HEK293 (cell line): ENCODE measurements at regions not wholly inside any gene's neighbourhood (a gene's known extent, or its start where the extent isn't known, plus 50 kb on each side); places are given as distances from the start of the nearest gene placed in this dataset.

Experiments
- CTCF ChIA-PET: fragments of 350-600 bp; formaldehyde crosslinking; extraction: SDS; loops from one replicate; lab custom pipeline; 2021; ENCODE audit warnings: antibody characterized with exemption; lab: Yijun Ruan, JAX
- POLR2A ChIA-PET: fragments of 300-600 bp; formaldehyde crosslinking; extraction: SDS; loops from one replicate; lab custom pipeline; 2020; ENCODE audit warnings: antibody characterized with exemption, inconsistent platforms; lab: Yijun Ruan, JAX
- H3K27ac ChIP-seq: fragments of 200-500 bp; sonication (Bioruptor generic); 2 replicates; pipeline ENCODE4 v1.5.1; 2014; ENCODE audit warnings: low read depth, low read length, control low read depth, inconsistent platforms; ENCODE audit errors: extremely low read depth
- H3K36me3 ChIP-seq, 2 experiments: fragments of 200-500 bp in 1 of 2; sonication (Bioruptor generic) in 1 of 2; 1 replicate in 1 of 2; 2 replicates in 1 of 2; pipeline ENCODE4 v1.5.1; 2014 to 2017; ENCODE audit warnings: inconsistent platforms in 2 of 2, low read length in 2 of 2; ENCODE audit not compliant: control insufficient read depth in 2 of 2, insufficient read depth in 1 of 2
- H3K4me1 ChIP-seq: fragments of 200-500 bp; sonication (Bioruptor generic); 2 replicates; pipeline ENCODE4 v1.5.1; 2014; ENCODE audit warnings: mild to moderate bottlenecking, low read length, inconsistent platforms; ENCODE audit not compliant: control insufficient read depth, insufficient read depth
- H3K4me3 ChIP-seq: 2 replicates; pipeline ENCODE4 v1.5.1; 2011; ENCODE audit warnings: low read depth, mild to moderate bottlenecking, control low read depth, low read length, moderate library complexity
- H3K9me3 ChIP-seq: fragments of 200-500 bp; sonication (Bioruptor generic); 2 replicates; pipeline ENCODE4 v1.5.1; 2014; ENCODE audit warnings: low read depth, low read length, inconsistent platforms; ENCODE audit not compliant: control insufficient read depth, insufficient read depth
- OSR2 ChIP-seq: fragments of 450-650 bp; formaldehyde crosslinking; IDR thresholded peaks from 2 replicates; pipeline ENCODE4 v1.5.1; 2016; ENCODE audit warnings: missing biosample characterization, missing genetic modification characterization
- REPIN1 ChIP-seq: fragments of 450-650 bp; formaldehyde crosslinking; IDR thresholded peaks from 2 replicates; pipeline ENCODE4 v1.5.1; 2017; ENCODE audit warnings: missing biosample characterization, missing genetic modification characterization, low read depth
- SCRT1 ChIP-seq: fragments of 450-650 bp; formaldehyde crosslinking; IDR thresholded peaks from 2 replicates; pipeline ENCODE4 v1.5.1; 2016; ENCODE audit warnings: missing biosample characterization, missing genetic modification characterization, borderline replicate concordance
- SP7 ChIP-seq: fragments of 450-650 bp; formaldehyde crosslinking; IDR thresholded peaks from 2 replicates; pipeline ENCODE4 v1.5.1; 2016; ENCODE audit warnings: missing biosample characterization, missing genetic modification characterization
- ZBTB8A ChIP-seq: fragments of 450-650 bp; formaldehyde crosslinking; IDR thresholded peaks from 2 replicates; pipeline ENCODE4 v1.5.1; 2016; ENCODE audit warnings: missing biosample characterization, missing genetic modification characterization
- ZEB2 ChIP-seq: fragments of 450-650 bp; formaldehyde crosslinking; IDR thresholded peaks from 2 replicates; pipeline ENCODE4 v1.5.1; 2016; ENCODE audit warnings: missing biosample characterization, missing genetic modification characterization
- ZFP3 ChIP-seq: fragments of 450-650 bp; formaldehyde crosslinking; IDR thresholded peaks from 2 replicates; pipeline ENCODE4 v1.5.1; 2016; ENCODE audit warnings: low read depth, missing biosample characterization, missing genetic modification characterization
- ZNF121 ChIP-seq: fragments of 450-650 bp; formaldehyde crosslinking; IDR thresholded peaks from 2 replicates; pipeline ENCODE4 v1.5.1; 2016; ENCODE audit warnings: missing biosample characterization, missing genetic modification characterization
- ZNF133 ChIP-seq: fragments of 450-650 bp; formaldehyde crosslinking; IDR thresholded peaks from 2 replicates; pipeline ENCODE4 v1.5.1; 2016; ENCODE audit warnings: missing biosample characterization, missing genetic modification characterization
- ZNF146 ChIP-seq: fragments of 450-650 bp; formaldehyde crosslinking; IDR thresholded peaks from 2 replicates; pipeline ENCODE4 v1.5.1; 2016; ENCODE audit warnings: missing biosample characterization, missing genetic modification characterization
- ZNF169 ChIP-seq: fragments of 450-650 bp; formaldehyde crosslinking; IDR thresholded peaks from 2 replicates; pipeline ENCODE4 v1.5.1; 2016; ENCODE audit warnings: missing biosample characterization, missing genetic modification characterization
- ZNF341 ChIP-seq: fragments of 450-650 bp; formaldehyde crosslinking; IDR thresholded peaks from 2 replicates; pipeline ENCODE4; 2016; ENCODE audit warnings: low read depth, missing biosample characterization, missing genetic modification characterization
- ZNF37A ChIP-seq: fragments of 450-650 bp; IDR thresholded peaks from 2 replicates; pipeline ENCODE4 v1.5.1; 2018; ENCODE audit warnings: missing biosample characterization, missing genetic modification characterization
- ZNF510 ChIP-seq: fragments of 450-650 bp; formaldehyde crosslinking; IDR thresholded peaks from 2 replicates; pipeline ENCODE4 v1.5.1; 2018; ENCODE audit warnings: mild to moderate bottlenecking, missing genetic modification characterization, missing biosample characterization; ENCODE audit not compliant: insufficient replicate concordance
- ZNF610 ChIP-seq: fragments of 450-650 bp; formaldehyde crosslinking; IDR thresholded peaks from 2 replicates; pipeline ENCODE4 v1.5.1; 2016; ENCODE audit warnings: missing biosample characterization, missing genetic modification characterization, borderline replicate concordance
- ZNF658 ChIP-seq: fragments of 450-650 bp; formaldehyde crosslinking; IDR thresholded peaks from 2 replicates; pipeline ENCODE4; 2016; ENCODE audit warnings: missing biosample characterization, missing genetic modification characterization
- ZNF664 ChIP-seq: fragments of 450-650 bp; formaldehyde crosslinking; IDR thresholded peaks from 2 replicates; pipeline ENCODE4 v1.5.1; 2016; ENCODE audit warnings: missing biosample characterization, missing genetic modification characterization
- ZNF677 ChIP-seq: fragments of 450-650 bp; IDR thresholded peaks from 2 replicates; pipeline ENCODE4 v1.5.0; 2018; ENCODE audit warnings: missing biosample characterization, mild to moderate bottlenecking, missing genetic modification characterization, moderate library complexity
- ZNF776 ChIP-seq: fragments of 450-650 bp; formaldehyde crosslinking; IDR thresholded peaks from 2 replicates; pipeline ENCODE4 v1.5.0; 2017; ENCODE audit warnings: missing biosample characterization, missing genetic modification characterization, borderline replicate concordance
- ZNF837 ChIP-seq: fragments of 450-650 bp; formaldehyde crosslinking; IDR thresholded peaks from 2 replicates; pipeline ENCODE4 v1.5.1; 2016; ENCODE audit warnings: missing biosample characterization, missing genetic modification characterization
- ZSCAN23 ChIP-seq: fragments of 450-650 bp; formaldehyde crosslinking; IDR thresholded peaks from 2 replicates; pipeline ENCODE4 v1.5.1; 2016; ENCODE audit warnings: missing biosample characterization, missing genetic modification characterization
- TF ChIP-seq, protein P1 (sequence below): sonication (generic); formaldehyde crosslinking; IDR thresholded peaks from 2 replicates; pipeline ENCODE4 v1.8.1; 2022; ENCODE audit warnings: mild to moderate bottlenecking, moderate library complexity, missing genetic modification reagents
- TF ChIP-seq, protein P2 (sequence below): fragments of 450-650 bp; formaldehyde crosslinking; IDR thresholded peaks from 2 replicates; pipeline ENCODE4 v1.5.1; 2016; ENCODE audit warnings: missing biosample characterization, missing genetic modification characterization
- TF ChIP-seq, protein P3 (sequence below): fragments of 450-650 bp; formaldehyde crosslinking; IDR thresholded peaks from 2 replicates; pipeline ENCODE4 v1.5.1; 2016; ENCODE audit warnings: missing biosample characterization, missing genetic modification characterization, low read depth
- TF ChIP-seq, protein P4 (sequence below): fragments of 450-650 bp; formaldehyde crosslinking; IDR thresholded peaks from 2 replicates; pipeline ENCODE4 v1.5.1; 2017; ENCODE audit warnings: missing biosample characterization, missing genetic modification characterization

DNA sequence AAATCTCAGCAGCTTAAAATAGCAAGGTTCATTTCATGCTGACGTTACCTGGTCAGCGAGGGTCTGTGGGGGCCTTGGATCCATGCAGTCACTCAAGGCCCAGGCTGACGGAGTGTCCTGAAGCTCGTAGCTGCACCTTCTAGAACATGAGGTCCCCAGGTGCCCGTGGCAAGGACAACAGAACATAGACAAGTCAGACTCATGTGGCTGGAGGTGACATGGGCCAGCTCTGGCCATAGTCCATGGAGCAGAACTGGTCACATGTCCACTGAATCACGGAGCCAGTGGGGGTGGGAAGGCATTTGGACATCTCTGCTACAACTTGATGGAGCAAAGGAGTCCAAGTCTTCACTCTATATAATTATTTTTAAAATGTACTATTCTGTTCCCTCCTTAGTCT lies 233.2 kb downstream of the ACKR3 start:
- no peak overlapping the region for H3K4me3 ChIP-seq
- no peak for TF ChIP-seq ZEB2 (tag by site-specific recombination)
- no peak for TF ChIP-seq ZNF610 (tag by site-specific recombination)
- TF ChIP-seq ZNF169 (tag by site-specific recombination), result no peak
- no peak for TF ChIP-seq REPIN1 (tag by site-specific recombination)
- no peak for TF ChIP-seq ZNF341 (tag by site-specific recombination)
- TF ChIP-seq, protein P1, sequence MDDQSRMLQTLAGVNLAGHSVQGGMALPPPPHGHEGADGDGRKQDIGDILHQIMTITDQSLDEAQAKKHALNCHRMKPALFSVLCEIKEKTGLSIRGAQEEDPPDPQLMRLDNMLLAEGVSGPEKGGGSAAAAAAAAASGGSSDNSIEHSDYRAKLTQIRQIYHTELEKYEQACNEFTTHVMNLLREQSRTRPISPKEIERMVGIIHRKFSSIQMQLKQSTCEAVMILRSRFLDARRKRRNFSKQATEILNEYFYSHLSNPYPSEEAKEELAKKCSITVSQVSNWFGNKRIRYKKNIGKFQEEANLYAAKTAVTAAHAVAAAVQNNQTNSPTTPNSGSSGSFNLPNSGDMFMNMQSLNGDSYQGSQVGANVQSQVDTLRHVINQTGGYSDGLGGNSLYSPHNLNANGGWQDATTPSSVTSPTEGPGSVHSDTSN (CRISPR knock-in tag), result no peak
- no peaks in the 10 kb centered on the region for H3K4me1 ChIP-seq
- no peak overlapping the region for H3K27ac ChIP-seq
- H3K9me3 ChIP-seq, result no peaks in the 10 kb centered on the region
- CTCF ChIA-PET, result no interaction called here
- POLR2A ChIA-PET, result no interaction called here
- H3K36me3 ChIP-seq, result no peaks in the 10 kb centered on the region

DNA sequence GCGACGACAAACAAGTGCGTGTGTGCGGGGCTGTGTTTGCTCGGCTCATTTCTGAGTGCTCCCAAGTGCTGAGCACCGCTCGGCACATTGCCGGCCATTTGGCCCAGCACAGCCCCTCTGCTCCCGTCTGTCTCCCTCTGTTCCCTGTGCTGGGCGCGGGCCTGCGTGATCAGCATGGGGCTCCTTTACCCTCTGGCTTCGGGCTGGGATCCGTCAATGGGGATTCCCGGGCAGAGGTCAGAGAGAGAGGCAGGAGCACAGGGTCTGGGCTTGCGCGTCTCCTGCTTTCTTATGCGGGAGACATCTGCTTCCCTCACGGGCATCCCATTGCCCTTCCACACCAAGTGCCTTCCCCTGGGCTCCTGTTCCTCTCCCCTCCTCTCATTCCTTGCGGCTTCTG lies 234.0 kb downstream of the ACKR3 start:
- H3K4me3 ChIP-seq, result no peak overlapping the region
- POLR2A ChIA-PET, result no interaction called here
- no peaks in the 10 kb centered on the region for H3K36me3 ChIP-seq
- no peak for TF ChIP-seq ZSCAN23 (tag by site-specific recombination)
- TF ChIP-seq ZNF146, result no peak
- no peak for TF ChIP-seq SCRT1 (tag by site-specific recombination)
- TF ChIP-seq ZNF37A (tag by site-specific recombination), result no peak
- no peak for TF ChIP-seq ZBTB8A
- TF ChIP-seq, protein P2, sequence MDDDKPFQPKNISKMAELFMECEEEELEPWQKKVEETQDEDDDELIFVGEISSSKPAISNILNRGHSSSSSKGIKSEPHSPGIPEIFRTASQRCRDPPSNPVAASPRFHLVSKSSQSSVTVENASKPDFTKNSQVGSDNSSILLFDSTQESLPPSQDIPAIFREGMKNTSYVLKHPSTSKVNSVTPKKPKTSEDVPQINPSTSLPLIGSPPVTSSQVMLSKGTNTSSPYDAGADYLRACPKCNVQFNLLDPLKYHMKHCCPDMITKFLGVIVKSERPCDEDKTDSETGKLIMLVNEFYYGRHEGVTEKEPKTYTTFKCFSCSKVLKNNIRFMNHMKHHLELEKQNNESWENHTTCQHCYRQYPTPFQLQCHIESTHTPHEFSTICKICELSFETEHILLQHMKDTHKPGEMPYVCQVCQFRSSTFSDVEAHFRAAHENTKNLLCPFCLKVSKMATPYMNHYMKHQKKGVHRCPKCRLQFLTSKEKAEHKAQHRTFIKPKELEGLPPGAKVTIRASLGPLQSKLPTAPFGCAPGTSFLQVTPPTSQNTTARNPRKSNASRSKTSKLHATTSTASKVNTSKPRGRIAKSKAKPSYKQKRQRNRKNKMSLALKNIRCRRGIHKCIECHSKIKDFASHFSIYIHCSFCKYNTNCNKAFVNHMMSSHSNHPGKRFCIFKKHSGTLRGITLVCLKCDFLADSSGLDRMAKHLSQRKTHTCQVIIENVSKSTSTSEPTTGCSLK (tag by site-specific recombination), result no peak
- no peak for TF ChIP-seq ZNF510 (tag by site-specific recombination)
- no peak for TF ChIP-seq ZNF133 (tag by site-specific recombination)
- TF ChIP-seq ZNF776 (tag by site-specific recombination), result no peak
- TF ChIP-seq ZNF677 (tag by site-specific recombination), result no peak
- TF ChIP-seq ZNF658 (tag by site-specific recombination), result no peak
- no peak for TF ChIP-seq ZFP3 (tag by site-specific recombination)
- TF ChIP-seq ZNF837, result no peak
- TF ChIP-seq OSR2 (tag by site-specific recombination), result no peak
- TF ChIP-seq ZNF664 (tag by site-specific recombination), result no peak
- TF ChIP-seq, protein P3, sequence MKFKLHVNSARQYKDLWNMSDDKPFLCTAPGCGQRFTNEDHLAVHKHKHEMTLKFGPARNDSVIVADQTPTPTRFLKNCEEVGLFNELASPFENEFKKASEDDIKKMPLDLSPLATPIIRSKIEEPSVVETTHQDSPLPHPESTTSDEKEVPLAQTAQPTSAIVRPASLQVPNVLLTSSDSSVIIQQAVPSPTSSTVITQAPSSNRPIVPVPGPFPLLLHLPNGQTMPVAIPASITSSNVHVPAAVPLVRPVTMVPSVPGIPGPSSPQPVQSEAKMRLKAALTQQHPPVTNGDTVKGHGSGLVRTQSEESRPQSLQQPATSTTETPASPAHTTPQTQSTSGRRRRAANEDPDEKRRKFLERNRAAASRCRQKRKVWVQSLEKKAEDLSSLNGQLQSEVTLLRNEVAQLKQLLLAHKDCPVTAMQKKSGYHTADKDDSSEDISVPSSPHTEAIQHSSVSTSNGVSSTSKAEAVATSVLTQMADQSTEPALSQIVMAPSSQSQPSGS (tag by site-specific recombination), result no peak
- TF ChIP-seq SP7 (tag by site-specific recombination), result no peak
- TF ChIP-seq ZNF121 (tag by site-specific recombination), result no peak
- TF ChIP-seq, protein P4, sequence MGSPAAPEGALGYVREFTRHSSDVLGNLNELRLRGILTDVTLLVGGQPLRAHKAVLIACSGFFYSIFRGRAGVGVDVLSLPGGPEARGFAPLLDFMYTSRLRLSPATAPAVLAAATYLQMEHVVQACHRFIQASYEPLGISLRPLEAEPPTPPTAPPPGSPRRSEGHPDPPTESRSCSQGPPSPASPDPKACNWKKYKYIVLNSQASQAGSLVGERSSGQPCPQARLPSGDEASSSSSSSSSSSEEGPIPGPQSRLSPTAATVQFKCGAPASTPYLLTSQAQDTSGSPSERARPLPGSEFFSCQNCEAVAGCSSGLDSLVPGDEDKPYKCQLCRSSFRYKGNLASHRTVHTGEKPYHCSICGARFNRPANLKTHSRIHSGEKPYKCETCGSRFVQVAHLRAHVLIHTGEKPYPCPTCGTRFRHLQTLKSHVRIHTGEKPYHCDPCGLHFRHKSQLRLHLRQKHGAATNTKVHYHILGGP, result no peak
- H3K9me3 ChIP-seq, result no peaks in the 10 kb centered on the region
- H3K27ac ChIP-seq, result no peak overlapping the region
- CTCF ChIA-PET, result no interaction called here
- no peaks in the 10 kb centered on the region for H3K4me1 ChIP-seq
